DOHH2 (cell line): ENCODE measurements at regions not wholly inside any gene's neighbourhood (a gene's known extent, or its start where the extent isn't known, plus 50 kb on each side); places are given as distances from the start of the nearest gene placed in this dataset.

Experiments used
- H3F3A ChIP-seq: fragments of 200-600 bp; sonication (generic), shearing (Covaris generic); 2 replicates; pipeline ENCODE4 v1.6.0; 2016; ENCODE audit warnings: antibody characterized with exemption, mild to moderate bottlenecking; ENCODE audit not compliant: control insufficient read depth, insufficient read depth
- H3K27ac ChIP-seq: fragments of 200-600 bp; sonication (generic); 2 replicates; pipeline ENCODE4 v1.5.1; 2014; ENCODE audit warnings: low read depth, mild to moderate bottlenecking, low read length, moderate library complexity
- H3K27me3 ChIP-seq: fragments of 200-600 bp; sonication (generic); 2 replicates; pipeline ENCODE4 v1.6.1; 2014; ENCODE audit warnings: mild to moderate bottlenecking, low read length, mixed read lengths; ENCODE audit not compliant: control insufficient read depth
- H3K36me3 ChIP-seq: fragments of 200-600 bp; sonication (generic); 2 replicates; pipeline ENCODE4 v1.6.1; 2014; ENCODE audit warnings: mild to moderate bottlenecking, low read length, moderate library complexity, mixed read lengths; ENCODE audit not compliant: control insufficient read depth
- H3K4me1 ChIP-seq: fragments of 200-600 bp; sonication (generic); 2 replicates; pipeline ENCODE4 v1.6.1; 2014; ENCODE audit warnings: mild to moderate bottlenecking, low read length, mixed read lengths; ENCODE audit not compliant: control insufficient read depth
- H3K4me2 ChIP-seq: fragments of 200-600 bp; sonication (generic); 2 replicates; pipeline ENCODE4 v1.6.0; 2014; ENCODE audit warnings: mild to moderate bottlenecking, low read length, moderate library complexity
- H3K4me3 ChIP-seq: fragments of 200-600 bp; sonication (generic); 2 replicates; pipeline ENCODE4 v1.5.1; 2014; ENCODE audit warnings: mild to moderate bottlenecking, low read length, mixed read lengths
- H3K79me2 ChIP-seq: fragments of 200-600 bp; sonication (generic); 2 replicates; pipeline ENCODE4 v1.6.1; 2014; ENCODE audit warnings: mild to moderate bottlenecking, low read length, mixed read lengths; ENCODE audit not compliant: control insufficient read depth
- H3K9me2 ChIP-seq: fragments of 200-600 bp; sonication (generic); replicated peaks from 2 replicates; pipeline ENCODE4 v1.6.1; 2014; ENCODE audit warnings: mild to moderate bottlenecking, low read length, mixed read lengths; ENCODE audit not compliant: control insufficient read depth
- H3K9me3 ChIP-seq: fragments of 200-600 bp; sonication (generic); 2 replicates; pipeline ENCODE4 v1.6.1; 2014; ENCODE audit warnings: antibody characterized with exemption, low read length, mixed read lengths; ENCODE audit not compliant: control insufficient read depth, insufficient read depth
- H4K20me1 ChIP-seq: fragments of 200-600 bp; sonication (generic); 2 replicates; pipeline ENCODE4 v1.6.0; 2014; ENCODE audit warnings: low read depth, mild to moderate bottlenecking, antibody characterized with exemption, low read length, moderate library complexity; ENCODE audit not compliant: control insufficient read depth, insufficient read depth
- EZH2phosphoT487 ChIP-seq: fragments of 200-600 bp; sonication (generic); IDR thresholded peaks from 2 replicates; pipeline ENCODE4 v1.6.1; 2017; ENCODE audit warnings: borderline replicate concordance, mild to moderate bottlenecking, antibody characterized with exemption, low read length, moderate library complexity, mixed read lengths
- TF ChIP-seq, protein P1 (sequence below): fragments of 200-600 bp; sonication (generic); IDR thresholded peaks from one replicate; pipeline ENCODE4 v1.5.1; 2014; ENCODE audit warnings: antibody characterized with exemption, mild to moderate bottlenecking, low read depth, low read length; ENCODE audit not compliant: poor library complexity, severe bottlenecking

DNA sequence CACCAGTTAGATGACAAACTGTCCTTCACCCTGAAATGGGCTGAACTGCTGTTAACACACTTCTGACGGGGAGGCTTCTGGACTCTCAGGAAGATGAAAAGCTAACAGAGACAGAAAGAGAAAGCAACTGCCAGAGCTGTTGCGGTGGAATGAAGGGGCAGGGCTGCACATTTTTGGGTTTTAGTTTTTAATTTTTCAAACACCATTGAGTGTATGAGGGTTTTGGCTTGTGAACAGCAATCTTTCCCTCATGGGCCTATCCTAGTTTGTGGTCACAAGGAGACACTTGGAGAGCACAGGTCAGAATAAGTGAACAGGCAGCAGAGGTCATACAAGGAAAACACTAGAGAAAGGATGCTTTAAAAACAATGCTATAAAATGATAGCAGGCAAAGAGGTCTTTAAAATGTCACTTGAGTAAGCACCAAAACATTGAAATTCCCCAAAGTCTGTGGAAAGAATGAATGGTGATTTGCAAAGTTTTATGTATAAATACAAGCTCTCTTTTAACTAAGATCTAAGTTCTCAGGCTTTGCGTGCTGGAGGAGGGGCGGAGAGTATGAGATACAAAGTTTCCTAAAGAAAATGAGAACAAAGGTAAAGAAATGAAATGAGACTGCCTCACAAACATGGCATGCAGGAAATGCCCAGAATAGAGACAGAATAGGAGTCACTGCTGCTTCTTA lies 101.4 kb upstream of the GLI3 start:
- no peak overlapping the region for H3K4me3 ChIP-seq
- TF ChIP-seq EZH2phosphoT487, result no peak
- TF ChIP-seq, protein P1, sequence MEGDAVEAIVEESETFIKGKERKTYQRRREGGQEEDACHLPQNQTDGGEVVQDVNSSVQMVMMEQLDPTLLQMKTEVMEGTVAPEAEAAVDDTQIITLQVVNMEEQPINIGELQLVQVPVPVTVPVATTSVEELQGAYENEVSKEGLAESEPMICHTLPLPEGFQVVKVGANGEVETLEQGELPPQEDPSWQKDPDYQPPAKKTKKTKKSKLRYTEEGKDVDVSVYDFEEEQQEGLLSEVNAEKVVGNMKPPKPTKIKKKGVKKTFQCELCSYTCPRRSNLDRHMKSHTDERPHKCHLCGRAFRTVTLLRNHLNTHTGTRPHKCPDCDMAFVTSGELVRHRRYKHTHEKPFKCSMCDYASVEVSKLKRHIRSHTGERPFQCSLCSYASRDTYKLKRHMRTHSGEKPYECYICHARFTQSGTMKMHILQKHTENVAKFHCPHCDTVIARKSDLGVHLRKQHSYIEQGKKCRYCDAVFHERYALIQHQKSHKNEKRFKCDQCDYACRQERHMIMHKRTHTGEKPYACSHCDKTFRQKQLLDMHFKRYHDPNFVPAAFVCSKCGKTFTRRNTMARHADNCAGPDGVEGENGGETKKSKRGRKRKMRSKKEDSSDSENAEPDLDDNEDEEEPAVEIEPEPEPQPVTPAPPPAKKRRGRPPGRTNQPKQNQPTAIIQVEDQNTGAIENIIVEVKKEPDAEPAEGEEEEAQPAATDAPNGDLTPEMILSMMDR, result no peak
- H3K79me2 ChIP-seq, result no peaks in the 10 kb centered on the region
- no peak overlapping the region for H3K27ac ChIP-seq
- H3K27me3 ChIP-seq, result no peaks in the 10 kb centered on the region
- H3K9me2 ChIP-seq, result no peaks in the 10 kb centered on the region
- H3K4me2 ChIP-seq, result no peak overlapping the region
- H3K9me3 ChIP-seq, result no peaks in the 10 kb centered on the region
- no peaks in the 10 kb centered on the region for H3K4me1 ChIP-seq
- no peaks in the 10 kb centered on the region for H3K36me3 ChIP-seq
- H4K20me1 ChIP-seq, result no peaks in the 10 kb centered on the region
- no peaks in the 10 kb centered on the region for H3F3A ChIP-seq

DNA sequence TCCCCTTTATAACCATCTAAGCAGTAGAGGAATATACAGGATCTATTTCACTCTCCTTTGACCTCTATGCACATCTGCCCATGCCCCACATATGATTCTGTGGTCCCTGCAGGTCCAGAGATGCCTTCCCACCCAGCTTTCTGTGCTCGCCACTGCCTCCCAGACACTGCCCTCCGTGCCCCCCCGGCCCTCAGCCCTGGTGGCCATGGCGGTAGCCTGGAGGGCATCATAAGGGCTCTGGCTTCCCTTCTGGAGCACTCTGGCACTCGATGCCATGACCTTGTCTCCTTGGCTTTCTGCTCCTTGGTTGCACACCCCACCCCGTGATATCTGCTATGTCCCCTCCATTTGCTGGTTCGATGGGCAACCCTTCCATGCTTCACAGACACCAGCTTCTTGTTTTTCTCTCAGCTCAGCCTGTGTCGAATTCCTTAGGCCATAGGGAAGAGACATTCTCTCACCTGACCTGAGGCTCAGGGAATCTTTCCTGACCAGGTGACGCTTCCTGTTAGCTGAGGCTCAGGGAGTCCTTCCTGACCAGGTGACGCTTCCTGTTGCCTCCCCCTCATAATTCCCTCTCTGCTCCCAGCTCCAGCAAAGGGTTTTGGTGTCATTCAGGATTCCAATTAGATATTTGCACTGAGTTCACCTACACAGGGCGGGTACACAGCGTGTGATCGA lies 100.4 kb upstream of the GLI3 start:
- Histone ChIP-seq H3K36me3 (no peaks in the 10 kb centered on the region), H3K27me3 (no peaks in the 10 kb centered on the region), H3K4me2 (no peak overlapping the region), H3K4me3 (no peak overlapping the region), H3K27ac (no peak overlapping the region), H3K9me3 (no peaks in the 10 kb centered on the region), H3K9me2 (no peaks in the 10 kb centered on the region), H4K20me1 (no peaks in the 10 kb centered on the region), H3K4me1 (no peaks in the 10 kb centered on the region), H3K79me2 (no peaks in the 10 kb centered on the region), H3F3A (no peaks in the 10 kb centered on the region)
- no peak for TF ChIP-seq EZH2phosphoT487

DNA sequence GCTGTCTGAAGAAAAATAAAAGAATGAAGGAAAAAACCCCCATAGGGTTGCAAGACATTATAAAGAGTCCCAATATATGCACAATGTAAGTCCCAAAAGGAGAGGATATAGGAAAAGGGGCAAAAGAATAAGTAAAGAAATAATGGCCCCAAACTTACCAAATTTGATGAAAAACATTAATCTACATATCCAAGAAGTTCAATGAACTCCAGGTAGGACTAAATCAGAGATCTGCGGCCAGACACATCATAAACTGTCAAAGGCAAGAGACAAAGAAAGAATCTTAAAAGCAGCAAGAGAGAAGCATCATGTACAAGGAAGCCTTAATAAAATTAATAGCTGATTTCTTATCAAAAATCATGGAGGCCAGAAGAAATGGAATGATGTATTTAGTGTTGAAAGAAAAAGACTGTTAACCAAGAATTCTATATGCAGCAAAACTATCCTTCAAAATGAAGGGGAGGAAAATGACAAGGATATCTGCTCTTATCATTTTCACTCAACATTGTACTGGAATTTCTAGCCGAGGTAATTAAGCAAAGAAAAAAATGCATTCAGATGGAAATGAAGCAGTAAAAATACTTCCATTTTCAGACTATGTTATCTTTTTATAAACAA lies 95.7 kb upstream of the GLI3 start:
- Histone ChIP-seq H3F3A (no peaks in the 10 kb centered on the region), H3K9me2 (no peaks in the 10 kb centered on the region), H3K27ac (no peak overlapping the region), H3K4me3 (no peak overlapping the region), H3K36me3 (no peaks in the 10 kb centered on the region), H4K20me1 (no peaks in the 10 kb centered on the region), H3K79me2 (no peaks in the 10 kb centered on the region), H3K9me3 (no peaks in the 10 kb centered on the region; the same call in 1 of the 2 replicates), H3K4me1 (no peaks in the 10 kb centered on the region), H3K4me2 (no peak overlapping the region), H3K27me3 (no peaks in the 10 kb centered on the region)
- TF ChIP-seq, protein P1, result no peak
- TF ChIP-seq EZH2phosphoT487, result no peak

DNA sequence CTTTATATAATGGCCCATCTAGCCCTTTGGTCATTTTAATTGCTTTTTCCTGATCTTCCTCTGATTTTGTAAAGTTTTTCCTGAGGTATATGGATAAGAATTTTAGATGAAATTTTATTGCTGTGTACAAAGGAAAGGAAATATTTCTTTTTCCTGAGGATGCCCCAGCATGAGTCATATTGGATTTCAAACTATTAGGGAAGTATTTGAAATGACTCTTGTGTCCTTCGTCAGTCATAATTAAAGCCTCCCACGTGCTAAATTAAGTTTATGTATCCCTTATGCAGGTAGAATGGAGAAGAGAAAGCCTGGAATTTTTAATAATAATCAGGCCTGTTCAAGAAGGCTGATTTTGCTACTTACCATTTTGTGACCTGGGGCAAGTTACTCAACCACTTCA lies 82.6 kb upstream of the GLI3 start:
- TF ChIP-seq EZH2phosphoT487, result no peak
- TF ChIP-seq, protein P1, result no peak
- Histone ChIP-seq H3F3A (no peaks in the 10 kb centered on the region), H3K9me3 (no peaks in the 10 kb centered on the region), H3K36me3 (no peaks in the 10 kb centered on the region), H4K20me1 (no peaks in the 10 kb centered on the region), H3K79me2 (no peaks in the 10 kb centered on the region), H3K27ac (no peak overlapping the region), H3K4me3 (no peak overlapping the region), H3K4me1 (no peaks in the 10 kb centered on the region), H3K4me2 (no peak overlapping the region), H3K9me2 (no peaks in the 10 kb centered on the region), H3K27me3 (peaks cover 10% of the 10 kb centered on the region)
